HL-60 (cell line): ENCODE measurements at regions not wholly inside any gene's neighbourhood (a gene's known extent, or its start where the extent isn't known, plus 50 kb on each side); places are given as distances from the start of the nearest gene placed in this dataset.

ENCODE experiments used
- CTCF ChIP-seq: IDR thresholded peaks from one replicate; pipeline ENCODE4 v1.5.1; 2011; ENCODE audit warnings: low read length, control low read depth, inconsistent platforms; ENCODE audit not compliant: insufficient read depth
- POLR2AphosphoS5 ChIP-seq: IDR thresholded peaks from 2 replicates; pipeline ENCODE4 v1.6.1; 2012; ENCODE audit warnings: low read depth

GRCh38 chr2:611519-611918 lies 65.7 kb downstream of the TMEM18 start:
- TF ChIP-seq CTCF (no peak), POLR2AphosphoS5 (no peak)
